ENCODE measurements at regions not wholly inside any gene's neighbourhood (a gene's known extent, or its start where the extent isn't known, plus 50 kb on each side); places are given as distances from the start of the nearest gene placed in this dataset.

GRCh38 chr7:67854221-67855178 is 857.9 kb downstream of the TYW1 start (continued):
- TF ChIP-seq BHLHE40 (IDR thresholded peaks at IDR 0.05; ENCODE audit: low read depth, low read length), result no peak

GRCh38 chr7:67855322-67855721 is 858.7 kb downstream of the TYW1 start:
- Histone ChIP-seq H3K27ac (ENCODE audit: insufficient read depth, low read length) (no peak overlapping the region), H4K8ac (ENCODE audit: low read depth in 2 of 2, low read length in 2 of 2) (no peak overlapping the region), H3K56ac (ENCODE audit: extremely low read depth, insufficient read depth, low read length) (no peak overlapping the region), H3K4me2 (ENCODE audit: low read depth, low read length) (no peak overlapping the region), H4K91ac (ENCODE audit: insufficient read depth, low read depth, low read length) (no peak overlapping the region), H3K4ac (ENCODE audit: low read depth, low read length) (no peak overlapping the region), H4K5ac (ENCODE audit: low read depth, low read length) (no peak overlapping the region), H3K14ac (replicated peaks; ENCODE audit: low read depth, low read length) (no peak overlapping the region), H4K20me1 (ENCODE audit: insufficient read depth, low read length) (no peaks in the 10 kb centered on the region), H3K18ac (ENCODE audit: low read depth, low read length) (no peak overlapping the region), H2AFZ (replicated peaks; ENCODE audit: low read length, poor library complexity) (no peak overlapping the region), H3K9ac (ENCODE audit: low read depth, low read length) (no peak overlapping the region), H3K9me3 (ENCODE audit: control insufficient read depth, insufficient read depth, low read length) (peaks cover 20% of the 10 kb centered on the region), H2BK15ac (ENCODE audit: low read depth, low read length) (no peak overlapping the region), H3K23ac (ENCODE audit: low read depth, low read length) (no peak overlapping the region), H2AK5ac (ENCODE audit: low read depth, low read length) (no peak overlapping the region), H2BK20ac (ENCODE audit: low read depth, low read length) (no peak overlapping the region), H3K79me1 (ENCODE audit: low read depth in 1 of 2, low read length in 2 of 2) (no peaks in the 10 kb centered on the region), H2AK9ac (replicated peaks; ENCODE audit: low read depth, low read length, poor library complexity) (no peak overlapping the region), H3K4me3 (ENCODE audit: insufficient read depth, low read depth, low read length) (no peak overlapping the region), H3K9me1 (ENCODE audit: insufficient read depth, low read length) (no peaks in the 10 kb centered on the region), H3K27me3 (ENCODE audit: control insufficient read depth, insufficient read depth, low read length) (no peaks in the 10 kb centered on the region), H2BK5ac (ENCODE audit: low read depth, low read length, poor library complexity, severe bottlenecking) (no peak overlapping the region), H3K4me1 (ENCODE audit: control insufficient read depth, insufficient read depth, low read length) (no peaks in the 10 kb centered on the region), H3K36me3 (ENCODE audit: control insufficient read depth, insufficient read depth, low read length) (no peaks in the 10 kb centered on the region), H2BK120ac (ENCODE audit: low read depth, low read length) (no peak overlapping the region)
- intact Hi-C loops (cut with micrococcal nuclease), result no loop called here
- ChIA-PET POLR2A (ENCODE audit: unreplicated experiment) (no interaction called here), CTCF (no interaction called here)
- DNase-seq, result no peak
- dilution Hi-C loops (cut with HindIII; ENCODE audit: low sequenced_read_pairs, unreplicated experiment), result no loop called here
- 0% methylated on average over 1 of the region's 5 CpGs; no CpG with 5 or more reads in 1 of the 2 experiments for WGBS, 2 experiments (ENCODE audit: extremely low coverage in 2 of 2, insufficient read length in 1 of 2)
- ATAC-seq (ENCODE audit: low read depth), result no peak
- no TSS peak for BruUV-seq (replicated peaks)
- in situ Hi-C loops (cut with MboI; ENCODE audit: low sequenced_read_pairs), result no loop called here
- TF ChIP-seq SMC3 (IDR thresholded peaks at IDR 0.05; ENCODE audit: low read depth, low read length) (no peak), RFX5 (IDR thresholded peaks at IDR 0.05; ENCODE audit: low read depth, low read length) (no peak), MAFK (IDR thresholded peaks at IDR 0.05; ENCODE audit: low read depth, low read length) (no peak), RAD21 (IDR thresholded peaks at IDR 0.05; ENCODE audit: low read length) (no peak), NFE2L2 (IDR thresholded peaks at IDR 0.05; ENCODE audit: low read depth, low read length) (no peak), MAZ (IDR thresholded peaks at IDR 0.05; ENCODE audit: borderline replicate concordance, low read depth, low read length) (no peak), BHLHE40 (IDR thresholded peaks at IDR 0.05; ENCODE audit: low read depth, low read length) (no peak), CTCF (conservative IDR thresholded peaks at IDR 0.05; ENCODE audit: low read depth, low read length) (no peak), MXI1 (IDR thresholded peaks at IDR 0.05; ENCODE audit: borderline replicate concordance, low read depth, low read length) (no peak), RCOR1 (IDR thresholded peaks at IDR 0.05; ENCODE audit: insufficient replicate concordance, low read length) (no peak), CEBPB (IDR thresholded peaks at IDR 0.05; ENCODE audit: low read depth, low read length) (no peak), POLR2A (IDR thresholded peaks at IDR 0.05; ENCODE audit: low read depth, low read length) (no peak), FOS (IDR thresholded peaks at IDR 0.05; ENCODE audit: low read depth, low read length) (no peak), ELK1 (IDR thresholded peaks at IDR 0.05; ENCODE audit: borderline replicate concordance, low read depth, low read length) (no peak), CHD1 (IDR thresholded peaks at IDR 0.05; ENCODE audit: low read depth, low read length) (no peak)

Measured in IMR-90 (cell line).